ENCODE measurements at regions not wholly inside any gene's neighbourhood (a gene's known extent, or its start where the extent isn't known, plus 50 kb on each side); places are given as distances from the start of the nearest gene placed in this dataset.

- TF ChIP-seq YY1 (IDR thresholded peaks at IDR 0.05; ENCODE audit: low read depth, low read length) = no peak
- no peak for TF ChIP-seq POLR2A (IDR thresholded peaks at IDR 0.05; ENCODE audit: control extremely low read depth in 1 of 2, low read depth in 2 of 2, low read length in 2 of 2)
- no peak for TF ChIP-seq CTCF (IDR thresholded peaks at IDR 0.05; ENCODE audit: control extremely low read depth in 1 of 3, insufficient read depth in 1 of 3, low read depth in 1 of 3, low read length in 3 of 3)
Measured at GRCh38 chr17:15122857-15123256, 142.3 kb downstream of the PMP22 start.

Measured in H1 (cell line).